ENCODE measurements at regions not wholly inside any gene's neighbourhood (a gene's known extent, or its start where the extent isn't known, plus 50 kb on each side); places are given as distances from the start of the nearest gene placed in this dataset.
A peak's percentile ranks its signal among the peaks of the same experiment; 100 is the strongest.

DNA sequence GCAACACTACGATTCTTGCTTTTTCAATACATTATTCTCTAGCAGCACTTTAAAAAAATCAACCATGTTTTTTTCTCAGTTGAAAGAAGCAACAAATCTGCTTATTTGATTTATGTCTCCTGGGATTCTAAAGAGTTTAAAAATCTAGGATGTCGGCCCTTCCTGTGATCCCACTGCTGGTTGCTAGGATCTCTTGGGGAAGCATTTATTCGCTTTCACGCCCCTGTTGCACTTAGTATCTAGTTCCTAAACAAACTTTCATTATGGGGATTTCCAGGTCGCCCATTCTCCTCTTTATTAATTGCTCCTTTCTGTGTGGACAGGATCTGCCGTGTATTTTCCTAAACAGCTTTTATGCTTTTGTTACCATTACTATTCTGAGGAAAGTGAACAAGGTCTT, 313.5 kb downstream of the AGTPBP1 start:
- no peak for DNase-seq (ENCODE audit: low read depth)

DNA sequence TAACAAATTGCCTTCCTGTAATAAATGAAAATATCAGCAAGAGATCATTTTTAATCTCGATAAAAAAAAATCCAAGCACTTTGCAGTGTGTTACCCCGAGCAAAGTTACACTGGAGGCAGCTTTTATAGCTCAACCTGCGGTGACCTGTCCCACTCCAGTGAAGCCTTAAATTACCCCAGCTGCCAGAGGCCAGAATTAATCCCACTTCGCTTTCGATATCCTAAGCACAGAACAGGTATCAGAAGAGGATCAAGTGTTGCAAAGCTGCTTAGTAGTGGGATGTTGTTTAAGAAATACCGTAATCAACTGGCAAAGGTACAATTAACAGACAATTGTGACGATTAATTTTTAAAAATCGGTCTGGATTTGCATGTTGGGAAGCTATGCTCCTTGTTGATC, 314.0 kb downstream of the AGTPBP1 start:
- DNase-seq (ENCODE audit: low read depth), result no peak

DNA sequence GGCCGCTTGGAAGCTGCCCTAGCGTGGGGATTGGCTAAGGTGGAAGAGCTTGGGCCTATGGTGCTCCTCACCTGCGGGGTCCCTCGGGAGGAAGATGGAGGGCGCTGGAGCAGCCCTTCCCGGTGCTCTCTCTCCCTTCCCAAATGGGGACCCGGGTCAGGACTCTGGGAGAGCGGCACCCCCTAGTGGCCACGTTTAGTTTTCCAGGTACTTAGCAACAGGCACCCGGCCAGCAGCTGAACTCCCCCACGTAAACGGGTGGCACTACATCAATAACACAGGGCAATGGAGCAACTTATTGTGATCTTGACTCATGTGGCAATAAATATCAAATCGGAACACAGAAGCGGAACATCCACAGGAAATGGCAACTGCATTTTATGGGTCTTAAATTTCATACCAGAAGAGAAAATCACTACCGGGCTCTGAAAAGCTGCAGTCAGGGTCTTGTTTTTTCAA, 316.6 kb downstream of the AGTPBP1 start:
- DNase-seq (ENCODE audit: low read depth), result peak; percentile 45

DNA sequence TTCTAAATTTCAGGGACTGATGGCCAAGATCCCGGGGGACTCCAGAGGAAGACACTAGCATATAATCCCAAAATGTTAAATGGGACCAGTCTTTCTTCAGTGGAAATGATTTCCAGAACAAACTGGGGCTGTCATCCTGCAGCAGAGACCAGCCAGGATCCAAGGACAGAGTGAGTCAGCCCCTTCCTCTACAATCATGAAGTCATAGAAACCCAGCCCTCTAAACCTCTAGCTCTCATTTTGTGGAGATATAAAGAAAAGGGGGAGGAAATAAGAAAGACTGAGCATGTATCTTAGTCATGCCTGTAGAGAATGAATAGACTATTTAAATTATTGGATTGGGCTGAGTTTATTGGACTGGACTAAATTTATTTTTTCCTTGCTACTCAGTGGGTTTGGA, 318.3 kb downstream of the AGTPBP1 start:
- no peak for DNase-seq (ENCODE audit: low read depth)

DNA sequence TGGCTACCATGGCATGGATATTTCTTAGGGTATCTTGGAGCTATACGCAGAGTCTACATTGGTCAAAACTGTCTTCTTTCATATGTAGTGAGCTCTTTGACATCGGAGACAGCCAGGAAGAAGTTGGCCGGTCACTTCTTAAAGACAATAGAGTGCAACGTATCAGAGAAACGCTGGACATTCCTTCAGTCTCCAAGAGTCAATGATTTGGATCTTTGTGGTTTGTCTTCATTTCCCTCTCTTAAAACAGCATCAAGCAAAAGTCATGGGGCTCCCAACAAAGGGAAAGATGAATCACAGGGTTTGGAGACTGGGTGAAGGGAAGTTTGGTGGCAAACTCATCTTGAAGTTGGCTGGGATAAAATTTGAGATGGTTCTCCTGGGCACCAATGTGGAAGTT, 320.1 kb downstream of the AGTPBP1 start:
- peak; percentile 25 for DNase-seq (ENCODE audit: low read depth)

DNA sequence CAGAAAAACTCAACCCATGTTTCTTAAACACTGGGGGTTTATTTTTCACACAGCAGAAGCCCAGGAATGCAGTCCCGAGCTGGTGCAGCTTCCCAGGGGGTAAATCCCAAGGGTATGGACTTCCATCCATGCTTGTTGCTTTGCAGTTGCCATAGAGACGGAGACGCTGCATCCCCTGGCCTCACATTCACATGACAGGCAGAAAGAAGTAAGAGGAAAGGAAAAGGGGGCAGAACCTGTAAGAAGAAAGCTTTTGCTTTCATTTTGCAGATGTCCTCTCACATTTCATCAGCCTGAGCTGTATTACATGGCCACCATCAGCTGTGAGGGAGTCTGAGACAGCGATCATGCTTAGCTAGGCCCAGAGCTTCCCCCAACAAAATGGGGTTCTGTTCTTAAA, 321.0 kb downstream of the AGTPBP1 start:
- peak; percentile 16 for DNase-seq (ENCODE audit: low read depth)

DNA sequence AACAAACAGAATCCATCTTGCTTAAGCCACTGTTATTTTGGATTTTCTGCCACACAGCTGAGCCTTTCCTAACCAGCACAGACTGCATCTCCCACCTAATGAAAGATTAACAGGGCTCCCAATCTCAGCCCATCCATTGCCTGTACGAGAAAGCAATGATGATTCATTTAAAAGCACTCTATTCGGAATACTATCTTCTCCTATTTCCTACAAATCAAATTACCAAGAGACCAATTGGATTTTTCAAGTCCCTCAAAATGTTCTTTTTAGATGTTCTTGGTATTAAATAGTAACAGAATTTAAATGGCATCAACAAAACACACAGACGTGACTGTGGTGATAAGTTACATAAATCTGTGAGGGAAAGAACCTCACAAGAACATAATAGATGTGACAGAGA, 324.1 kb downstream of the AGTPBP1 start:
- DNase-seq (ENCODE audit: low read depth), result no peak

DNA sequence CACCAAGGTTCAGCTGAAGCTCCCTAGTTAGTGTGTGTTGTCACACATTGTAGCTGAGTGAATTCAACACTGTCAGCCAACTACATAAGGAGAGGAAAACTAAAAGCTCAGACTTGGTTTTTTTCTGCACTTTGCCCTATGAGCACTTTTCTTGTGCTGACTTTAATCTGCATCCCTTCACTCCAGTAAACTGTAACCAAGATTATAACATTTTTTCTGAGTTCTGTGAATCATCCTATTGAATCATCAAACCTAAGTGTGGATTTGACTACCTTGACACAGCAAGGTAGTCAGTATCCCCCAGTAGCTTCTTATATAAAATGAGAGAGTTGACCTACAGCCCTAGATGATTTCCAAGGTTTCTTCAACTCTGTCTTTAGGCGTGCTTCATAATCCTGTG, 325.0 kb downstream of the AGTPBP1 start:
- DNase-seq (ENCODE audit: low read depth), result no peak

DNA sequence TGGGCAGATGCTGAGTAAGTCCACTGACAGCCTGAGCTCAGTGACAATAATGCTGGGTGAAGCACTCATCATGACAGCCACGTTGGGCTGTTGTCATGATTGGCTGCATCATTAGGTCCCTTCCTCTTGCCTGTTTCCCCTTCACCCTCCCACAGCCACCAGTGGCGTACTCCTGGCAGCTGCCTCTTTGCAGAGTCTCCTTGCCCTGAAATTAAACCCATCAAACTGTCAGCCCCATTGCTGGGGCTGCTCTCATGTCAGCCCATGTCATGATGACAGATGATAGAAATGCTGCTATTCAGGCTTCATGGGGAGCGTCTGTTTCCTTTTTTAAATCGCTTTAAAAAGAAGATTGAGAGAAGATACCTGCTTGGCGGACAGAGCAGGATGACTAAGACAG, 327.4 kb downstream of the AGTPBP1 start:
- no peak for DNase-seq (ENCODE audit: low read depth)

DNA sequence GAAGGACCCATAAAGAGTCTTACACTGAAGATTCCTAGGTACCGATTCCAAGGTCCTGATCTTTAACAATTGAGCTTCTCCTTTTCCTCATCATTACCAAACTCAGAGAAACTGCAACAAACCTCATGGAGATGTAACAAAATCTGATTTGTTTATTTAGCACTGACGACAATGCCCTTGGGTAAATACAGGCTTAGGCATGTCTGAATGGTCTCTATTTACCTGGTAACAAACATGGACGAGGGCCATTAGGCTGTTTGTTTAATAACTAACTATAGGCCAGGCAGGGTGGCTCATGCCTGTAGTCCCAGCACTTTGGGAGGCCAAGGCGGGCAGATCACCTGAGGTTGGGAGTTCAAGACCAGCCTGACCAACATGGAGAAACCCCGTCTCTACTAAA, 333.3 kb downstream of the AGTPBP1 start:
- DNase-seq (ENCODE audit: low read depth), result no peak

DNA sequence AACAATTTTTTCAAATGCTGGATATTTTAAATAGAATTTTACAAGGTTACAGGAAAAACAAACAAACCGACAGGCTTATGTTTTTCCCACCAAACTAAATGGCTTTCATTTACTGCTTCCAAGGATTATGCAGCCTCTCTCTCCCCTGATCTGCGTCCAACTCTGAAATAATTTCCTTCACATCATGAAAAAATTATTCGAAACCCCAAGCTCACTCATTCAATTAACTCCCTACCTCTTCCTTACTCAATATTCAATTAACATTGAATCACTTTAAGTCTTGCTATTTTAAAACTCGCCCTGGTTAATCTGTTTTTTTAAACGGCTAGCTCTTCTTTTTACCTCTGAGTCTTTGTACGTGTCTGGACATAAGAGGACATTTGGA, 336.2 kb downstream of the AGTPBP1 start:
- DNase-seq (ENCODE audit: low read depth), result no peak

DNA sequence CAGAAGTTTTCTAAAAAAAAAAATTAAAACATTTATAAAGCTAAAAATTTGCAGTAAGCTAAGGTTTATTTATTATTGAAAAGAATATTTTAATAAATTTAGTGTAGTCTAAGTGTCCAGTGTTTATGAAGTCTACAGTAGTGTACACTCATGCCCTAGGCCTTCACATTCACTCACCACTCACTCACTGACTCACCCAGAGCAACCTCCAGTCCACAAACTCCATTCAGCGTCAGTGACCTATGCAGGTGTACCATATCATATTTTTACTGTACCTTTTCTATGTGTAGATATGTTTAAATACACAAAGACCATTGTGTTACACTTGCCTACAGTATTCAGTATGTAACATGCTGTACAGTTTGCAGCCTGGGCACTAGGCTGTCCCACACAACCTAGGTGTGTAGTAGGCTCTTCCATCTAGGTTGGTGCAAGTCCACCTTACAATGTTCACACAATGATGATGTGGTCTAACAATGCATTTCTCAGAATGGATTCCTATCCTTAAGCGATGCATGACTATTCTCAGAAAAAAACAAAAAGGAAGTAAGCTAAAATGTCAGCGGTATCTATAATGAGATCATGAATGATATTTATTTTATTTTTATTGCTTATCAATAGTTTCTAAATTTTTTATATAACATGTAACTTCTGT, 336.7 kb downstream of the AGTPBP1 start:
- DNase-seq (ENCODE audit: low read depth), result no peak

DNA sequence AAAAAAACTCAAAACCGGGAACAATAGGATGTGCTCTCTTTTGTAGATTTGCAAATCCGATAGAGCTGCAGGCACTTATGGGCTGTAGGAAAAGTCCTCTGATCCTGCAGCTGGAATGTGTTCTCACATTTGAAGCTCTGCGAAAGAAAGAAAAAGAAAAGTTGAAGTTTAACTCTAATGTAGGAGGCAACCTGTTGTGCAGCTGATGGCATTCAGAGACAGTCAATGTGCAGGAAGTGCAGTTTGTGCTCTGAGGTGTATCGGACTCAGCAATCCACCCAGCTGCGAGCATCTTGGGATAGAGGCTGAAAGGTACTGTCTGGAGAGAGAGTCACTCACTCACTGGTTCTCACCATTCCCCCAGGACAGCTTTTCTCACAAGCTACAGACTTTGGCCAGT, 339.2 kb downstream of the AGTPBP1 start:
- DNase-seq (ENCODE audit: low read depth), result no peak

DNA sequence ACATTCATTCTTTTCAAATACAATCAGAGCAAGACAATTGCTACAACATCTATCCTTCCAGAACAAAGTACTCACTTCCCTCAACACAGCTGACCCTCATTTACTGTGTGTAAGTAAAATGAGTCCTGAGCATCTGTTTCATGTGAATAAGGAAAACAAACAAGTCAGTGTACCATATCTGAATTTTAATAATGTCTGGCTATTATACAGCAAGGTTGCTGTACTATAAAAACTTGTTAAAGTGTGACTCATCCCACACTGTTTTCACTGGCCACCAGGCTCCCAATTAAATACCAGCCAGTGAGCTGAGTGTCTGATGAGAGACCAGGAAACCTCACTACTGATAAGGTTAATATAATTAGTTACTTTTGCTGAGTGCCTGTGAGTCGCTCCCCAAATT, 339.8 kb downstream of the AGTPBP1 start:
- DNase-seq (ENCODE audit: low read depth), result peak; percentile 49

DNA sequence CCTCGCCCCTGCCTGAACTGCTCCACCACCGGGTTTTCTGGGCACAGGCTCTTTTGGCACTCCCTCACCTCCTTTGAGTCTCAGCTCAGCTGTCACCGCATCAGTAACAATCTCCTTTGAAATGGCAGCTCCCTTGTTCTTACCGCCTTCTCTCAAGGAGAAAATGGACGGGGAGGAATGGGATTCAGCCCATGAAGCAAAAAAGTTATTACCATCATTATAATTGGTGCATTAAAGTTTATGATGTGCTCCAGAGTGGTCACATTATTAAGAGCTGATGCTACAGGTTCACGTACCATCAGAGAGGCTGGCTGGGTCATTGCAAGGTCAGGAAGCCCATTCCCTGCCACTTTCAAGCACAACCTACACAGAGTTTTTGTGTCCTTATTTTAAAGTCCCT, 344.7 kb downstream of the AGTPBP1 start:
- no peak for DNase-seq (ENCODE audit: low read depth)

DNA sequence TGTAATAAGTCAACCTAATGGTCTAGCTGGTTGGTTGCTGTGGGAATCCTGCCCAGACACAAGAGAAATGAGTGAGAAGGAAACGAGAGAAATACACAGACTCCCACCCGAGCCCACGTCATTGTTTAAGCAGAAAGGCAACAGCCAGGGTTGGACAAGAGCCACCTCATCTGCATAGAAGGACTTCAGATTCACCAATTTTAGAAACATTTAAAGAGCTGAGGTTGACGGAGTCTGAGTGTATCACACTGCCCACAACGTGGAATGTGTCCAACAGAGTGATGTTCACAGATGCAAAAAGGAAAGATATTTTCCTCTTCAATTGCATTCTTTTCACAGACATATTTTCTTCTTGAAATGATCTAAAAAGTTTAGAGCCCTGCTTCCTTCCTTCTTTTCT, 349.5 kb downstream of the AGTPBP1 start:
- no peak for DNase-seq (ENCODE audit: low read depth)

DNA sequence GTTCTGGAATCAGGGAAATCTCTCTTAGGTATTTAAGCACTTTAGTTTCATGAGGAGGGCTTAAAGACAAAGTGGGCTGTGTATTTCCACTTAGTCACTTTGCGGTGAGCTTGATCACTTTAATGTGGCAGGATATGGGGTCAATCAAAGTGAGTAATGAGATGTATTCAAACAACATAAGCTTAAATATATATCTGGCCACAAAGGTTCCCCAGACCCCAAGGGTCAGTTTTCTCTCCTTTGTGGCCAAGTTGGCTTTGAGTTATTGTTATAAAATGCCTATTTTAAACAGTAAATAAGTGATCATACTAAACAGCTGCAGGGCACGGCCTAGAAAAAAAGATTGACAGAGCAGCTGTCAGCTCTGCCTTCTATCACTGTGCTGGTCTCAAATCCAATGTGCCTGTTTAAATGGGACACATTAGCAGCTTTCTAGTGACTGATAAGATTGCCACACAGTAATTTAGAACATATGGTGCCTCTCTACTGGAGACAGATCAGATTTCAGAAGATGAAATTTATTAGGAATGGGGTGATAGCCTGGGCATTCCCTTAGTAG, 363.9 kb downstream of the AGTPBP1 start:
- no peak for DNase-seq (ENCODE audit: low read depth)

DNA sequence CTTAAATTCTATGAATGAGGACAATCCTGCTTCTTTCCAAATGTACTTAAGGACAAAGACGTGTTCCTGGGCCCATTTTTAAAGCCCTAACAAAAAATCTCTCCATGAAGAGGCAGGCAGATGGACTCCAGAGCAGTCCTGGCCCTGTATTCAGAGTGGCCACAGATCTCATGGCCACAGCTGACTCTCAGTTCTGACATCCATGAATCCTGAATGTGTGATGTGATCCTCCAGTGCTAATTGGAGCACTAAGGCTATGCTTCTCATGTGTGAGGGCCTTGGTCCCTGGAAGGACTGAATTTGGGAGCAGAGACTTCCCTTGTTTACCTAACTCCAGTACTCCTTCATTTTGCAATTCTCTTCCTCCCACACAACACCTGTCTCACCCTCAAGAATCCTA, 373.0 kb downstream of the AGTPBP1 start:
- DNase-seq (ENCODE audit: low read depth), result no peak

DNA sequence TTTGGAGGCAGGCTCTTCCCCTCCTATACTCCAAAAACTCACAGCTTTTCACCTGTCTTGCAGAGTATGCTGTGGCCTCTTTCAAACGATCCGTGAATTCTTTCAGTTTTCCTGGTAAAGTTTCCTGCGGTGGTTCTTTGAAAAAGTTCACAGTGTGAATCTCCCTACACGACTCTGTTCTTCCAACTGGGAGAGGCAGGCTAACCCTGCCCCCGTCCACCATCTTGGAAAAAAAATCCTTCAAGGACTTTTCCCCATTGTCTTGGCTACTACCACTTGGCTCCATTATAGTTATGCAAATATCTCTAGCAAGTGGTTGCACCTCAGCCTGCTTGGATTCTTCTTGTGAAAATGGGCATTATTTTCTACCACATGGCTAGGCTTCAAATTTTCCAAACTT, 382.6 kb downstream of the AGTPBP1 start:
- DNase-seq (ENCODE audit: low read depth), result no peak

DNA sequence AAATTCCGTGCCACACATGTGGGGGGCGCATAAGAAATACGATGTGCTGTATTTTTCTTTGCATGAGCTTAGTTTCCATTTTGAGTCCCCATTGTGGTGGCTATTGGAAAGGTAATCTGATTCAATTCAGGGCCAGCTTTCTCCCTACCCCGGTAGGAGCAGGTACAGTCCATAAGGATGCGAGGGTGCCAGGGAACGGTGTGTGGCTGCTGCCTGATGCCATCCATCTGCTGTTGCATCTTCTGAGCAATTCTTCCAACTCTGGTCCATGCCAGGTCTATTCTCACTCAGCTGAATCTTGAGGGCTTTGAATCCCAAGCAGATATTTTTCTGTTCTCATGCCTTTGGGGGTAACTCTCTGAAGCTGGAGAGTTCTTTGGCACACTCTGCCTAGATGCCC, 392.7 kb downstream of the AGTPBP1 start:
- DNase-seq (ENCODE audit: low read depth), result no peak

DNA sequence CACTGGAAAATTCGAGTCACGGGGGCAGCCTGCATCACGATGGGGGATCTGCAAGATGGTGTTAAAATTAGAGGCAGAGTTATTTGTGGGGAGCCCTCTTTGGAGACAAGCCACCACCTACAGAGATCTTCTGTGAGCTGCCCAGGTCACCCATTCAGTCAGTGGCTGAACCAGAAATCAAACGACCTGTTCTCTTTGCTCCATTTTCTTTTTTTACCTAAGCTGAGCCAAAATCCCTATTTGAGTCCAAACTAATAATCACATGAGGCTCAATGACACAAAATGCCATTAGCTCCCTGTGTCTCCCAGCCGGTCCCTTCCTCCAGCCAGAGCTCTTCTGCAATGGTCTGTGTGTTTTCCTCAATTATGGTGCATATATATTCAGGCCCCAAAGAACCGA, 394.2 kb downstream of the AGTPBP1 start:
- DNase-seq (ENCODE audit: low read depth), result no peak

DNA sequence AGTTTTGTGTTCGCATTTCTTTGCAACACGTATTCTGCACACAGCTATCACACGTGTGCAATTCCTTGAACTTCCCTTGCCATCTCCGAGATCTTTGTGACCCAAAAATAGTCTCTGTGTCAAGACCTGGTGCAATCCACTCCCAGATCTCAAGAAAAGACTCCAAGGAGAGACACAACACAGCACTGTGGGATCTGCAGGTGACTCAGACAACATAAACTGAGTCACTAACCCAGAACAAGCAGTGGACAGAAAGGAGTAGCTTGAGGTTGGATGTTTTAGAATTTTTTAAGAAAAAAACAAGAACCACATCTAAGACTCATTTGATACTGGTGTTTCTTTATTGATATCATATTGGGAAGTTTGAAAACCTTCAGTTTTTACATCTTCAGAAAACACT, 396.9 kb downstream of the AGTPBP1 start:
- DNase-seq (ENCODE audit: low read depth), result no peak

DNA sequence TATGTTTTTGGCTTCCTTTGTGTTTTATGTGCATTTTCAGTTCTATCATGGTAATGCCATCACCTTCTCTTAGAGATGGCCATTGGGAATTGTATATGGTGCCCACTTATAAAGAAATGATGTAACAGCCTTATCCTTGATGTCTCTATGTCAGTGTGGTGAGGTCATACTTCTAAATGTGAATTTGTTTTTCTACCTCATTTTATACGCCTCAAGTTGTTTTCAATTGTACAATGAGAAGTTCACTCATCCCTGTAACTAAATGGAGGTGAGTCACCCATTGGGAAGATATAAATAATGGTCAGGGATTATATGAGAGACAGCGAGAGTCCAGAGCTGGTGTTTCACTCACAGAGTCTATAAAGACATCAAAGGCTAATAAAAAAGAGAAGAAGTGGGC, 402.4 kb downstream of the AGTPBP1 start:
- no peak for DNase-seq (ENCODE audit: low read depth)

DNA sequence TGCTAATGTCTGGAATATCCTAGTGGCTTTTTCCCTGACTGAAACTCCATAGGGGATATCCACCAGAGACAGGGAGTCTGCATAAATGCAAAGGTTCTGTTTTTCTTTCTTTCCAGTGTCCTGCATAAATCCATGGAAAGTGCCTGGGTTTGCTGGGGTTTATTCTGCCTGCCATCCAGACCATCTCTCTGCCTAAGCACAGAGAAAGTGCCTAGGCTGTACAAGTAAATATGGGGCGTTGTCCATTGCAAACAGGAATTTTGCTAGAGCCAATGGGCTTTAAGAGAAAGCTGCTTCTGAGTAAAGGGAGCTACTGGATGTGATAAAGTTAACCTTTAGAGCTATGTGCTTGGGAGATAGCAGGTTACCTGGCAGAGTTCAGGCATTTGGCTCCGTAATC, 407.5 kb downstream of the AGTPBP1 start:
- no peak for DNase-seq (ENCODE audit: low read depth)
